ENCODE measurements at regions not wholly inside any gene's neighbourhood (a gene's known extent, or its start where the extent isn't known, plus 50 kb on each side); places are given as distances from the start of the nearest gene placed in this dataset.

DNA sequence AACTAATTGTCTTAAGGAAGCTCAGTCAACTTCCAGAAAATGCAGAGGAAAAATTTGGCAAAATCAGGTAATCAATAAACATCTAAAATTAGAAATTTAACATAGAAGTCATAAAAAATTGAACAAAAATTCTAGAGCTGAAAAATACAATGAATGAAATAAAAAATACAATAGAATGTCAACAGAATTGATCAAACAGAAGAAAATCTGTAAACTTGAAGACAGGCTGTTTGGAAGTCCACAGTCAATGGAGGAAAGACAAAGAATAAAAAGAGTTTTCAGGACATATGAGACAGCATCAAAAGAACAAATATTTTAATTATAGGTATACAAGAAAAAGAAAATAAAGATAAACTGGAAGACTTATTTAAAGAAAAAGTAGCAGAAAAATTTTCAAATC lies 469.0 kb downstream of the RWDD3 start:
- TF ChIP-seq, protein P1, sequence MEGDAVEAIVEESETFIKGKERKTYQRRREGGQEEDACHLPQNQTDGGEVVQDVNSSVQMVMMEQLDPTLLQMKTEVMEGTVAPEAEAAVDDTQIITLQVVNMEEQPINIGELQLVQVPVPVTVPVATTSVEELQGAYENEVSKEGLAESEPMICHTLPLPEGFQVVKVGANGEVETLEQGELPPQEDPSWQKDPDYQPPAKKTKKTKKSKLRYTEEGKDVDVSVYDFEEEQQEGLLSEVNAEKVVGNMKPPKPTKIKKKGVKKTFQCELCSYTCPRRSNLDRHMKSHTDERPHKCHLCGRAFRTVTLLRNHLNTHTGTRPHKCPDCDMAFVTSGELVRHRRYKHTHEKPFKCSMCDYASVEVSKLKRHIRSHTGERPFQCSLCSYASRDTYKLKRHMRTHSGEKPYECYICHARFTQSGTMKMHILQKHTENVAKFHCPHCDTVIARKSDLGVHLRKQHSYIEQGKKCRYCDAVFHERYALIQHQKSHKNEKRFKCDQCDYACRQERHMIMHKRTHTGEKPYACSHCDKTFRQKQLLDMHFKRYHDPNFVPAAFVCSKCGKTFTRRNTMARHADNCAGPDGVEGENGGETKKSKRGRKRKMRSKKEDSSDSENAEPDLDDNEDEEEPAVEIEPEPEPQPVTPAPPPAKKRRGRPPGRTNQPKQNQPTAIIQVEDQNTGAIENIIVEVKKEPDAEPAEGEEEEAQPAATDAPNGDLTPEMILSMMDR (IDR thresholded peaks at IDR 0.05; ENCODE audit: low read length, missing control alignments) = no peak
- no peak for DNase-seq (ENCODE audit: low read depth)
- H3K4me3 ChIP-seq (replicated peaks; ENCODE audit: low read depth, low read length) = no peak overlapping the region

DNA sequence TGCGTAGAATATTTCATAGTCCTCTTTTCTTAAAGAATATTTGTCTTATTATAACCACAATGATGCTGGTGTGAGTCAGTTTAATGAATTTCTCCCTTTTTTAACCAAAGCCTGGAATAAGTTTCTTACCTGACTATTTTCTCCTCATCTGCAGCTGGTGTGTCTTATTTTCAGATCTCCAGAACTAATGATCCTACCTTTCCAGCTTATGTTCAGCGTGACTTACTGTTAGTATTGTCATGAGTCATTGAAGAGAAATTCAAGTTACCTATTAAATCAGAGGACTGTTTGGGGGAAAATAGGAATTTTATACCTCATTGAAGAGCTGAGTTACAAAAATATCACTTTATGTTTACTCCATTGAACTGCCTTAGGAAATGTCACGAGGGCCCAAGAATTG lies 482.1 kb downstream of the RWDD3 start:
- H3K4me3 ChIP-seq (replicated peaks; ENCODE audit: low read depth, low read length) = no peak overlapping the region
- no peak for DNase-seq (ENCODE audit: low read depth)
- TF ChIP-seq, protein P1 (IDR thresholded peaks at IDR 0.05; ENCODE audit: low read length, missing control alignments) = no peak

DNA sequence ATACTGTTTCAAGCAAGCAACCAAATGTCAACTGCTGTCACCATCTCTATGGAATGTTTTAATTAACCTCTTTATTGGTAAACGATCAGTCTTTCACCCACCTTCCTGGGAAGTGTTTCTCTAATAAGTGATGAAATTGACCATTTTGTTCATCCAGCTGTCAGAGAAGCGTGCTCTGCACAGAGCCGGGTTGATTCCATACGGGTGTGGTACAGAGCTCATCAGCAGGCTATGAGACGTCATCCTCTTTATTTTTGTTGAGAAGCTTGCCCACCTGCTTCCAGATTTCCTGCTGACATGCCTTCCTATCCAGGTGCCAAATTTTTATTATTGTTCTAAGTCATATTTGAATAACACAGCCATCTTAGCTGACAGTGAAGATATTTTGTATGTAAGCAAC lies 482.5 kb downstream of the RWDD3 start:
- TF ChIP-seq, protein P1 (IDR thresholded peaks at IDR 0.05; ENCODE audit: low read length, missing control alignments) = no peak
- H3K4me3 ChIP-seq (replicated peaks; ENCODE audit: low read depth, low read length) = no peak overlapping the region
- DNase-seq (ENCODE audit: low read depth) = no peak

DNA sequence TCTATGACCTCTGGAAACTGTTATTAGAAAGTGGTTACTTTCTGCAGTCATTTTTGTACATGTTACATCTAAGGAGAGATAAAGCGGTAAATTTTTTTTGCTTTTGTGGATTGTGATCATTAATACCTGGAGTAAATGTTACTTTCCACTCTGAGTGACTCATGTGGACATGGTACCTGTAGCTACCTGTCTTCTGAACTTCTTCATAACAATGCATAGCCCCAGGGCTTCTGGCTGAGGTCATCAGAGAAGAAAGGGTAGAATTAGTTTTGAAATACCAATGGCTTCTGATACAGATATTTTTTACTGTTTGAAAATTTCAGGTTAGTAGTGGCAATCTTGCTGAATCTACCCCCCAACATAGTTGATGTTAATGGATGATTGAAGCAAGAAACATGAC lies 489.3 kb downstream of the RWDD3 start:
- no peak for DNase-seq (ENCODE audit: low read depth)
- H3K4me3 ChIP-seq (replicated peaks; ENCODE audit: low read depth, low read length) = no peak overlapping the region
- TF ChIP-seq, protein P1 (IDR thresholded peaks at IDR 0.05; ENCODE audit: low read length, missing control alignments) = no peak

DNA sequence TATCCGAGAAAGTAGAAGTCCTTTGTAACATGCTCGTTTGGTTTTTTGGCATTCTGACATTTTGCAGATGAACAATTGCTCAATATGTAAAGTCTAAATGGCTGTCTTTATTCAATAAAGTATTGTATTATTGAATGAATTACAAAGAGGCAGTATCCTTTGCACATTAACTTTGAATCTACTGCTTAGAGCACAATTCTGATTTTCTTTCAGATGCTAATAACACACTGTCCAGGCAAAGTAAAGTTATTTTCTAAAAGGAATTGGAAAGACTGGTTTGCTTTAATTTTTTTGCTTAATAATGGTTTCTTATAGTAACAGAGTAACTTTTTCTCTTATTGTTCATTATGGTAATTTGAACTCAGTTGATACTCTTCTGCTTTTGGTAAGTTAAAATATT lies 494.8 kb downstream of the RWDD3 start:
- no peak for DNase-seq (ENCODE audit: low read depth)

DNA sequence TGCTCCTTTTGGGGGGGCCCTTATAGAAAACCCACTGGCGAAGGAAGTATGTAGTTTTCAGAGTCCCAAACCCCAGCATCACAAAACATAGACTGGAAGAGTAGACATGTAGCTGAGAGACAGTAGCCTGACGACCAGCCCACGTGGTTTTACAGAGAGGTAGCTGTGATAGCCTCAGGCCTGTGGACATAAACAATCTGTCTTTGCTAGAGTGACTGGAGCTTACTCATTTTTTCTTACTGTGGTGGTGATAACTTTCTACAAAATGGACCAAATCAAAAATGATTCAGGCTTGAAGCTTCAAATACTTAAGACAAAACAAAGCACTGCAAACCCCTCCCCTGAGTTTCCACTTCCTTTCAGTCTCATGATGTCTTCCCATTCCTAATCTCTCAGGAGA lies 497.0 kb downstream of the RWDD3 start:
- H3K4me3 ChIP-seq (replicated peaks; ENCODE audit: low read depth, low read length) = no peak overlapping the region
- no peak for DNase-seq (ENCODE audit: low read depth)
- TF ChIP-seq, protein P1 (IDR thresholded peaks at IDR 0.05; ENCODE audit: low read length, missing control alignments) = no peak

More for the DNA sequence above, 494.8 kb downstream of the RWDD3 start:
- no peak overlapping the region for H3K4me3 ChIP-seq (replicated peaks; ENCODE audit: low read depth, low read length)
- TF ChIP-seq, protein P1 (IDR thresholded peaks at IDR 0.05; ENCODE audit: low read length, missing control alignments) = no peak

DNA sequence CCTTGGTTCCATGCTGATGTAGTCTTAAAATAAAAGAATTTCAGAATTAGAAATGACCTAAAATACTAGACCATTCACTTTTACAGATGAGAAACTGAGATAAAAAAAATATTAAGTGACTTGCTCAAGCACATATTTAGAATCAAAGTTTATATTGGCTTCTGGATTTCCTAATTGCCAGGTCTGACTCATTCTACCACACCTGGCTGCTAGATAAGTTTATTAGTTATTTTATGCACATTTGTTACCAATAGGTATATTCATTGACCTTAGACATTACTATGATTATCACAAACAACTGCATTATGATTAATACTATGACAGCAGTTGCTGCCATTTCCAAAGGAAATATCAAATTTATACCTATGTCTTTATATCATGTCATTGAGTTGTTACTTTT lies 497.5 kb downstream of the RWDD3 start:
- no peak for DNase-seq (ENCODE audit: low read depth)
- TF ChIP-seq, protein P1 (IDR thresholded peaks at IDR 0.05; ENCODE audit: low read length, missing control alignments) = no peak
- H3K4me3 ChIP-seq (replicated peaks; ENCODE audit: low read depth, low read length) = no peak overlapping the region
